ENCODE measurements at regions not wholly inside any gene's neighbourhood (a gene's known extent, or its start where the extent isn't known, plus 50 kb on each side); places are given as distances from the start of the nearest gene placed in this dataset.

- WGBS, 3 donors = 84 to 95% (median 91%) methylated on average over 1 of the region's 1 CpG
- Histone ChIP-seq H3K4me3 (no peak overlapping the region), H3K36me3 (ENCODE audit: insufficient read depth in 1 of 2, low read depth in 1 of 2) (no peaks in the 10 kb centered on the region), H3K9me3 (no peaks in the 10 kb centered on the region), H3K27ac (no peak overlapping the region), H3K27me3 (ENCODE audit: insufficient read depth in 3 of 3, low read length in 2 of 3) (no peaks in the 10 kb centered on the region), H3K4me1 (no peaks in the 10 kb centered on the region)
- TF ChIP-seq, protein P1, sequence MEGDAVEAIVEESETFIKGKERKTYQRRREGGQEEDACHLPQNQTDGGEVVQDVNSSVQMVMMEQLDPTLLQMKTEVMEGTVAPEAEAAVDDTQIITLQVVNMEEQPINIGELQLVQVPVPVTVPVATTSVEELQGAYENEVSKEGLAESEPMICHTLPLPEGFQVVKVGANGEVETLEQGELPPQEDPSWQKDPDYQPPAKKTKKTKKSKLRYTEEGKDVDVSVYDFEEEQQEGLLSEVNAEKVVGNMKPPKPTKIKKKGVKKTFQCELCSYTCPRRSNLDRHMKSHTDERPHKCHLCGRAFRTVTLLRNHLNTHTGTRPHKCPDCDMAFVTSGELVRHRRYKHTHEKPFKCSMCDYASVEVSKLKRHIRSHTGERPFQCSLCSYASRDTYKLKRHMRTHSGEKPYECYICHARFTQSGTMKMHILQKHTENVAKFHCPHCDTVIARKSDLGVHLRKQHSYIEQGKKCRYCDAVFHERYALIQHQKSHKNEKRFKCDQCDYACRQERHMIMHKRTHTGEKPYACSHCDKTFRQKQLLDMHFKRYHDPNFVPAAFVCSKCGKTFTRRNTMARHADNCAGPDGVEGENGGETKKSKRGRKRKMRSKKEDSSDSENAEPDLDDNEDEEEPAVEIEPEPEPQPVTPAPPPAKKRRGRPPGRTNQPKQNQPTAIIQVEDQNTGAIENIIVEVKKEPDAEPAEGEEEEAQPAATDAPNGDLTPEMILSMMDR (IDR thresholded peaks at IDR 0.05) = no peak
- ATAC-seq = no peak
- DNase-seq = no peak
- intact Hi-C loops (cut with DNase I) = no loop called here
Observed at GRCh38 chr4:98202907-98203306, 58.3 kb upstream of the RAP1GDS1 start.

DNA sequence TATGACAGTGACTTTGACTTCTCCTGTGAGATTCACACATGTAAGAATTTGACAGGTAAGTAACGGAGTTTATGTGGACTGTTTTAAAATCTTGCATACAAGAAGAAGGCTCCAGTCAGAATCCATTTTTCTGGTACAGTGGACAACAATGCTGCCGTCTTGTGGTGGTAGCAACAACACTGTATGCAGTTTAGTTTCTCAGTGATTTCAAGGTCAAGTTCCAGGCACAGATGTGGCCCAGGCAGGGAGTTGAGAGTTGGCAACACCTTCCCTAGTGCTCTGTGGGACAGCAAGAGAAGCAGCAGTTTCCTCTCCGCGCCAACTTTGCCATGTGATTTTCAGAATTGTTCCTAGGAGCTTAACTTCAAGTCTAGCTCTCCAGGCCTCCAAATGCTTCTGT lies 56.0 kb upstream of the STPG2 start:
- H3K27me3 ChIP-seq (ENCODE audit: insufficient read depth in 3 of 3, low read length in 2 of 3) = no peaks in the 10 kb centered on the region
- H3K4me3 ChIP-seq = no peak overlapping the region
- no peaks in the 10 kb centered on the region for H3K9me3 ChIP-seq
- H3K4me1 ChIP-seq = no peaks in the 10 kb centered on the region
- TF ChIP-seq, protein P1 (IDR thresholded peaks at IDR 0.05) = no peak
- WGBS, 3 donors = 80 to 84% (median 80%) methylated on average over 4 of the region's 4 CpGs
- H3K27ac ChIP-seq = no peak overlapping the region
- ATAC-seq = peak in 1 of 4 donors; percentile 30
- H3K36me3 ChIP-seq (ENCODE audit: insufficient read depth in 1 of 2, low read depth in 1 of 2) = no peaks in the 10 kb centered on the region
- DNase-seq = no peak
- intact Hi-C loops (cut with DNase I) = no loop called here

DNA sequence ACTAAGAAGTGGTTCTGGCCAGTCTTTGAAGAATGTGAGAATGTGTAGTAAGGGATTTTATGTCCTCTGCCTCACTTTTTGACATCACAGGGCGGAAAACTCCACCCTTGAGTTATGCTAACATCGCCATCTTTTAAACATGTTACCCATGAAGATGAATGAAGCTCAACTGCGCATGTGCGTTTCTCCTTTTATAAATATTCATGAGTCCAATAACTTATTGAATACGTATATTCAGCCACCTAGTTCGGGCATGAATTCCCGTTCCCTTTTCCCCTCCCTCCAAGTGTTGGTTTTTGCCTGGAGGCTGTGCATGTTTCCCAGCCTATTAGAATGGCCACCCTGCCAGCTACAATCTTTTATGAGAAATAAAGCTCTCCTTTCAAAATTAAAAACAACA lies 51.7 kb upstream of the STPG2 start:
- Histone ChIP-seq H3K4me1 (no peaks in the 10 kb centered on the region), H3K27ac (no peak overlapping the region), H3K9me3 (peaks cover 16% of the 10 kb centered on the region), H3K36me3 (ENCODE audit: insufficient read depth in 1 of 2, low read depth in 1 of 2) (no peaks in the 10 kb centered on the region), H3K27me3 (ENCODE audit: insufficient read depth in 3 of 3, low read length in 2 of 3) (no peaks in the 10 kb centered on the region), H3K4me3 (no peak overlapping the region)
- TF ChIP-seq, protein P1 (IDR thresholded peaks at IDR 0.05) = no peak
- ATAC-seq (no peak), DNase-seq (no peak)
- WGBS, 3 donors = 90 to 95% (median 95%) methylated on average over 7 of the region's 7 CpGs
- intact Hi-C loops (cut with DNase I) = no loop called here

GRCh38 chr4:98193459-98194105 lies 50.3 kb upstream of the STPG2 start:
- H3K9me3 ChIP-seq = peaks cover 16% of the 10 kb centered on the region
- DNase-seq (no peak), ATAC-seq (no peak)
- TF ChIP-seq, protein P1 (IDR thresholded peaks at IDR 0.05) = no peak
- intact Hi-C loops (cut with DNase I) = no loop called here
- no peak overlapping the region for H3K27ac ChIP-seq
- no peaks in the 10 kb centered on the region for H3K4me1 ChIP-seq
- WGBS, 3 donors = 73 to 77% (median 74%) methylated on average over 8 of the region's 8 CpGs
- H3K36me3 ChIP-seq (ENCODE audit: insufficient read depth in 1 of 2, low read depth in 1 of 2) = no peaks in the 10 kb centered on the region
- no peak overlapping the region for H3K4me3 ChIP-seq
- no peaks in the 10 kb centered on the region for H3K27me3 ChIP-seq (ENCODE audit: insufficient read depth in 3 of 3, low read length in 2 of 3)
